NCI-H774 (cell line): ENCODE measurements at regions not wholly inside any gene's neighbourhood (a gene's known extent, or its start where the extent isn't known, plus 50 kb on each side); places are given as distances from the start of the nearest gene placed in this dataset.
"Not testable (repeated sequence)": the region's sequence is repeated elsewhere in the genome, so short reads cannot be mapped to it uniquely, and the experiment has no call there.

ENCODE experiments used
- DNase-seq: peaks from one replicate; lab custom pipeline; 2025; lab: John Stamatoyannopoulos, UW

DNA sequence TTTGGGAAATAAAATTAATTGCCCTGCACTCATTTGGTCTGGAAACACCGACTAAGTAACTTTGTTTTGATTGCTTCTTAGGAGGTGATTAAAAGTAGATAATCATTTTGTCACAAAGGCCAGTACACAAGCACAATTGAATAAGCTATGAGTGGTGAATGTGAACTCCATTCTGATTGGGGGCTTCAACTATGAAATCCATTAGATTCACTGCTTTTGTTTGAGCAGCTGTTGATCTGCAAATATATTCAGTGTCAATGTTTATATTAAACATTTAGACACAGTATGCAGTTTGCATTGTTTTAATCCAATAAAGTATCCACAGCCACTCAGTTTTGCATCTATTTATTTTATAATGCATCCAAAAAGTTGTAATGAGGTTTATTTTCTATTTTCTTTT, 817.5 kb downstream of the CDH11 start:
- peak; percentile 30 for DNase-seq

GRCh38 chr16:64297863-64298600, 823.8 kb downstream of the CDH11 start:
- DNase-seq = no peak

DNA sequence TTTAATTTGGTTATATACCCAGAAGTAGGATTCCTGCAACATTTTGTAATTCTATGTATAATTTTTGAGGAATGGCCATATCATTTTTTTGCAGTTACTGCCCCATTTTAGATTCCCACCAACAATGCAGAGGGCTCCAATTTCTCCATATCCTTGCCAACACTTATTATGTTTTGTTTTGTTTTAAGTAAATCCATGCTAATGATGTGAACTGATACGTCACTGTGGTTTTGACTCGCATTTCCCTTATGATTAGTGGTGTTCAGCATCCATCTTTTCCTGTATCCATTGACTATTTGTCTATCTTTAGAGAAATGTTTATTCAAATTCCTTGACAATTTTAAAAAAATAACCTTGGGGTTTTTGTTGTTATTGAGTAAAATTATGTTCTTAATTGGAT, 826.4 kb downstream of the CDH11 start:
- no peak for DNase-seq

DNA sequence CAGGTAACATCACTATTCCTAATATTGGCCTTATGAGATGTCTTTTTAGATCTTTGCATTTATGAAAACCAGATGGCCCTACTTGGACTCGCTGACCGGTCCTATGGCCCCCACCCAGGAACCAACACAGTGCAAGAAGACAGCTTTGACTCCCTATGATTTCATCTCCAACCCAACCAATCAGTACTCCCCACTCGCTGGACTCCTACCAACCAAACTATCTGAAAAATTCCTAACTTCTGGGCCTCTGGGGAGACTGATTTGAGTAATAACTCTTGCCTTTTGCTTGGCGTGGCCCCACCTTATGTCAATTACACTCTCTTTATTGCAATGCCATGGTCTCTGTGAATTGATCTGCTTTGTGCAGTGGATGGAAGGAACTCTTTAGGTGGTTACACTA, 828.9 kb downstream of the CDH11 start:
- no peak for DNase-seq

GRCh38 chr16:64292161-64292560, 829.7 kb downstream of the CDH11 start:
- no peak for DNase-seq

GRCh38 chr16:64290461-64290860, 831.4 kb downstream of the CDH11 start:
- no peak for DNase-seq

GRCh38 chr16:64287655-64288528, 834.0 kb downstream of the CDH11 start:
- no peak for DNase-seq

- DNase-seq = no peak
These were observed 839.7 kb downstream of the CDH11 start for GRCh38 chr16:64282181-64282580.

- DNase-seq = no peak
These were observed 841.5 kb downstream of the CDH11 start for GRCh38 chr16:64280317-64280716.

DNA sequence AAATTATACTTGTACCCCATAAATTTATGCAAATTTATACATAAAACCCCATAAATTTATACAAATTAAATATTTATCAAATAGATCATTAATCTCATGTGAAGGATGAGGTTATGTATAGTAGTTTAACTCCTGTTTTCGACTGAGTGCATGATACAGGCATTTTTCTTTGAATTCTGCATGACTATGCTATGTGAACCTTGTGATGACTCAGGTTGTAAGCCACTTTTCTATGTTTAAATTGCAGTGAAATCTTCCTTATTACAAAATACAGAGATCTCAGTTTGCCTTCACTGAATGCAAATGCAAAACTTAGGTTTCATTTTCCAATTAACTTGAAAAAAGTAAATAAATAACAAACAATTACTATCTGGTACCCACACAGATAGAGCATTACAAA, 843.7 kb downstream of the CDH11 start:
- no peak for DNase-seq

GRCh38 chr16:64276646-64277045, 845.2 kb downstream of the CDH11 start:
- DNase-seq = no peak

- no peak for DNase-seq
These were observed 849.8 kb downstream of the CDH11 start for GRCh38 chr16:64272028-64272427.

- DNase-seq = no peak
These were observed 852.1 kb downstream of the CDH11 start for GRCh38 chr16:64269756-64270155.

- DNase-seq = no peak
These were observed 856.1 kb downstream of the CDH11 start for GRCh38 chr16:64265756-64266155.

DNA sequence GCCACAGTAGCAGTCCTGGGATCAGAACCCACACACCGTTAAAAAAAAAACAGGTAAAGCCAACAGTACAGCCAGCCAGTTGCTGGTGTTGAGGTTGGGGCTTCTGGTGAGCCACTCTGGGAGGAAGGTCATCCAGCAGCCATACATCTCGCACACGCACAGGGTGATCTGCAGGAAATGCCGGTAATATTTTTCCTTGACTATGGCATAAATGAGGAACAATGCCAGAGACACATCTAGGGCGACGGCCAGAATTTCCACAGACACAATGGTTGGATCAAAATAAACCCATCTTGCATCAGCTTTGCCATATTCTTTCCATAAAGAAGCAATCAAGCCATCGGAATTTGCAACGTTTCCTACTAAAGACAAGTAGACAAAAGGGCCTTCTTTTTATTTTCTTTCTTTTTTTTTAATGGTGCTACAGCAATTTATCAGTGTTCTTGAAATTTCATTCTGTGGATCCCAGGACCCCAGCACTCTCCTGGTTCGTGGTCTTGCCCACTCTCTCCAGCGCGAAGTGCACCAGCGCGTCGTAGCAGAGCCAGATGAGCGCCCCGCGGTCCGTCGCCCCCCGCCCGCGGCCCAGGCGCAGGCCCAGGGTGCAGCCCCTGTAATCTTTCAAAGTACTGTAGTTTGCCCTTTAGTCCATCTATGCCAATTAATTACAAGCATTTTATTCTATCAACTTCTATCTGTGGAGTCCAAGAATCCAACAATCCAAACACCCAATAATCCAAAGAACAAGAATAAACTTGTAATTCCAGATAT, 861.0 kb downstream of the CDH11 start:
- DNase-seq = not testable (repeated sequence)

GRCh38 chr16:64254443-64255367, 867.2 kb downstream of the CDH11 start:
- DNase-seq = no peak

- no peak for DNase-seq
These were observed 868.3 kb downstream of the CDH11 start for GRCh38 chr16:64253525-64253924.

DNA sequence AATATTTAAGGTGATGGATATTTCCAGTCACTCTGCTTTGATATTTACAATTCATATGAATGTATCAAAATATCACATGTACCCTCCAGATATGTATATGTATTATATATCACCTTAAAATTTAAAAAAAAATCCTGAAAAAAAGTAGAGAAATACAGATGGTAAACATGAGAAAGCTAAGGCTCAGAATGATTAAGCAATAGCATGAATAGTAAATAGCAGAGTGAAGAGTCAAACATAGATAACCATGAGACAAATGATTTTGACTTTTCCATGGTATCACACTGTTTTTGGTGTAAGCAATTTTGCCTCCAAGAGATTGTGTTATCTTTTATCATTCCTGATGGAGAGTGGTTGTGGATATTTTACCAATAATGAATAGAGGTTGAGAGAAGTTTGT, 868.8 kb downstream of the CDH11 start:
- DNase-seq = no peak

DNA sequence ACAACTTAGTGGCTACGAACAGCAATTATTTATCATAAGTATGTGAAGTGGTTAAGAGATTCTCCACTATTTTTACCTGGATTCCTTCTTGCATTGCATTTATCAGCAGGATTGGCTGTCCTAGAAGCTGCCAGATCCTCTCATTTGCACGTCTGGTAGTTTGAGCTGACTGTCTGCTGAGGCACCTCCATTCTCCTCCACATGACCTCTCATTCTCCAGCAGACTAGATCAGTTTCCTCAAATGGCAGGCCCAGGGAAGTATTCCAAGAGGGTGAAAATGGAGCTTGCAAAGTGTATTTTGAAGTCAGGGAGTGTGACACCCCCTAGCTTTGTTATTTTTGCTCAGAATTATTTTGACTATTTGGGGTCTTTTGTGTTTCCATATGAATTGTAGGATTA, 870.1 kb downstream of the CDH11 start:
- no peak for DNase-seq

DNA sequence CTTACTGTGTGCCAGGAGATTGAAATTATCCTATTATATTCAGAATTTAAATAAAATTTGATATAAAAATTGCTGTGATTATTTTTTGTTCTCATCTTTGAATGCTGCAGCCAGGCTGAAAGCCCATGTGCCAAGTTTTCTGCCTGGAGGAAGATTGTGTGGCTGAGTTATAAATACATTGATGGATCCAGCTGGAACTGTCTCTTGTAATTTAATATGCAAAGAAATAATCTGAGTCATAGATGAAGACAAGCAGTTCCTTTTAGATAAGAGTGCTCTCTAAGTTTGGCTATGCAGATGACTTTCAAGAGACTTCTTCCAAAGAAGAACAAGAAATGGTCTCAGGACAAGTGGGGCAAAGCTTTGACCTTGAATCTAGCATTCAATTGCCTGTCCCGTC, 871.0 kb downstream of the CDH11 start:
- no peak for DNase-seq

GRCh38 chr16:64242492-64242891, 879.4 kb downstream of the CDH11 start:
- DNase-seq = no peak

- DNase-seq = no peak
These were observed 881.3 kb downstream of the CDH11 start for GRCh38 chr16:64240586-64240985.
